Activated CD8-positive, alpha-beta memory T cell treated with anti-CD3 and anti-CD28 coated beads for 36 hours (primary cell): ENCODE measurements at regions not wholly inside any gene's neighbourhood (a gene's known extent, or its start where the extent isn't known, plus 50 kb on each side); places are given as distances from the start of the nearest gene placed in this dataset.
"Not testable (repeated sequence)": the region's sequence is repeated elsewhere in the genome, so short reads cannot be mapped to it uniquely, and the experiment has no call there.

Experiments used
- CTCF ChIA-PET: fragments of 350-600 bp; sonication (Branson Sonifier 250); formaldehyde crosslinking; loops from one replicate; lab custom pipeline; 2021; ENCODE audit warnings: antibody characterized with exemption; lab: Charles Lee
- POLR2A ChIA-PET: fragments of 350-600 bp; sonication (Branson Sonifier 250); formaldehyde crosslinking; loops from one replicate; lab custom pipeline; 2021; ENCODE audit warnings: antibody characterized with exemption; lab: Charles Lee

- ChIA-PET POLR2A (no interaction called here), CTCF (no interaction called here)
Observed at GRCh38 chr3:109774108-109774507, 436.8 kb upstream of the DPPA4 start.

GRCh38 chr3:109784285-109784684 is 446.9 kb upstream of the DPPA4 start:
- ChIA-PET POLR2A (no interaction called here), CTCF (no interaction called here)

GRCh38 chr3:109784852-109785631 is 447.7 kb upstream of the DPPA4 start:
- ChIA-PET CTCF (no interaction called here), POLR2A (no interaction called here)

GRCh38 chr3:109803274-109803673 is 465.9 kb upstream of the DPPA4 start:
- ChIA-PET CTCF (no interaction called here), POLR2A (no interaction called here)

- POLR2A ChIA-PET: no interaction called here
- CTCF ChIA-PET: no interaction called here
Observed at GRCh38 chr3:109804697-109805096, 467.4 kb upstream of the DPPA4 start.

- ChIA-PET CTCF (no interaction called here), POLR2A (no interaction called here)
Observed at GRCh38 chr3:109806929-109807328, 469.6 kb upstream of the DPPA4 start.

DNA sequence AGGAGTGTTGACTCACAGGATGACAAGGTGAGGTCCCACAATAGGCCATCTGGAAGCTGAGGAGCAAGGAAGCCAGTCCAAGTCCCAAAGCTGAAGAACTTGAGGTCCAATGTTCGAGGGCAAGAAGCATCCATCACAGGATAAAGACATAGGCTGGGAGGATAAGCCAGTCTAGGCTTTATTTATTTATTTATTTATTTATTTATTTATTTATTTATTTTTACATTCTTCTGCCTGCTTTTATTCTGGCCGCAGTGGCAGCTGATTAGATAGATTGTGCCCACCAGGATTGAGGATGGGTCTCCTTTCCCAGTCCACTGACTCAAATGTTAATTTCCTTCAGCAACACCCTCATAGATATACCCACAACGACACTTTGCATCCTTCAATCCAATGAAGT is 472.2 kb upstream of the DPPA4 start:
- ChIA-PET CTCF (no interaction called here), POLR2A (no interaction called here)

DNA sequence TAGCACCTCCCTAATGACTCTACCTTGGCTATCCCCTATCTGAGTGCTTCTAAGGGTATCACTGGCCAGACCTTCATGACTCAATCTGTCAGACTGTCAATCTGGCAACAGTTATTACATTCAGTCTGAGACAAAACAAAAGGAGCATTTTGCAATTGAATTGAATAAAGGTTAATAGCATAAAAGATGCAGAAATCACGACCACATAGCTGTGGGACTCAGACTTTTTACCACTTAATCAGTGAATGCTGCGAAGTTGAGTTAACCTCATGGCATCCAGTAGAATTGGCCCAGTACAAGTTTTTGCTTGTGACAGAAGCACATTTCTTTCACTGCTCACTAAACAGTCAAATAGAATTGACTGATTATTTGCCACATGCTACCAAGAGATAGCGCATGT is 480.7 kb upstream of the DPPA4 start:
- ChIA-PET CTCF (no interaction called here), POLR2A (no interaction called here)

- POLR2A ChIA-PET: no interaction called here
- CTCF ChIA-PET: no interaction called here
Observed at GRCh38 chr3:109819734-109820133, 482.4 kb upstream of the DPPA4 start.

GRCh38 chr3:109825971-109826810 is 488.8 kb upstream of the DPPA4 start:
- POLR2A ChIA-PET: no interaction called here

GRCh38 chr3:109831403-109831802 is 494.1 kb upstream of the DPPA4 start:
- CTCF ChIA-PET: no interaction called here
- POLR2A ChIA-PET: no interaction called here

More at GRCh38 chr3:109825971-109826810, 488.8 kb upstream of the DPPA4 start:
- CTCF ChIA-PET: no interaction called here

GRCh38 chr3:109835958-109836357 is 498.6 kb upstream of the DPPA4 start:
- CTCF ChIA-PET: no interaction called here
- POLR2A ChIA-PET: no interaction called here

DNA sequence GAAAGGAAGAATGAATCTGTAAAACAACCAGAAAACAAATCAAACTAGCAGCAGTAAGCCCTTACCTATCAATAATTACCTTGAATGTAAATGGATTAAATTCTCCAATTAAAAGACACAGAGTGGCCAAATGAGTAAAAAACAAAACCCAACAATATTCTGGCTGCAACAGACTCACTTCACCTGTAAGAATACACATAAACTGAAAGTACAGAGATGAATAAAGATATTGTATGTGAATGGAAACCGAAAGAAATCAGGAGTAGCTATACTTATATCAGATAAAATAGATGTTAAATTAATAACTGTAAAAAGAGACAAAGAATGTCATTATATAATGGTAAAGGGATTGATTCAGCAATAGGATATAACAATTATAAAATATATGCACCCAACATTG is 514.5 kb upstream of the DPPA4 start:
- CTCF ChIA-PET: no interaction called here
- POLR2A ChIA-PET: no interaction called here

- ChIA-PET CTCF (no interaction called here), POLR2A (no interaction called here)
Observed at GRCh38 chr3:109852283-109852682, 514.9 kb upstream of the DPPA4 start.

DNA sequence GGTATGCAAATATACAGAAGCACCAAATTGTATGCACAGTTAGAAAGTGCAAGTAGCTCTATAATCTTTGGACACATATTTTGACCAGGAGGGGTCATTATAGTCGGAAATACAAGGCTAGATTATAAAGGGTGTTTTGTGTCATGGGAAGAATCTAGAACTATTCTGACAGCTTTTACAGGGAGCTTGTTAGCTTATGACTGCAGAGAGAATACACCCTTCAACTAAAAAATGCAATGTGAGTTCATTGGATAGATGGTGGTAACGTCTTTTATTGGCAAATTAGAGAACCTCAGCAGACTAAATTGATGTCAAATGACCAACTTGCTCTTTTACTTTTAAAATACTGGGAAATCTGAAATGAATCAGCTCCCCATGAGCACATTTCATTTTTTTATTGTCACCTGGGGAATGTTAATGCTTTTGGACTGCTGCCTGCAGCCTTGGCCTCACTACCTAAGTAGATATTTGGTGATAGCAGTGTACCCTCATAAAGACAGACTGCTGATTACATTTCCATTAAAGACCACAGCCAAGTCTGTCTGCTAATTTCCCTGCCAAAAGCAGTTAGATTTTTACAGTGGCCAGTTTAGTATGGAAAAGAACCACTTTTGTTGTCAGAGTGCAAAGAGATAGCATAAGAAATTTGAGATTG is 515.9 kb upstream of the DPPA4 start:
- ChIA-PET POLR2A (no interaction called here), CTCF (no interaction called here)

DNA sequence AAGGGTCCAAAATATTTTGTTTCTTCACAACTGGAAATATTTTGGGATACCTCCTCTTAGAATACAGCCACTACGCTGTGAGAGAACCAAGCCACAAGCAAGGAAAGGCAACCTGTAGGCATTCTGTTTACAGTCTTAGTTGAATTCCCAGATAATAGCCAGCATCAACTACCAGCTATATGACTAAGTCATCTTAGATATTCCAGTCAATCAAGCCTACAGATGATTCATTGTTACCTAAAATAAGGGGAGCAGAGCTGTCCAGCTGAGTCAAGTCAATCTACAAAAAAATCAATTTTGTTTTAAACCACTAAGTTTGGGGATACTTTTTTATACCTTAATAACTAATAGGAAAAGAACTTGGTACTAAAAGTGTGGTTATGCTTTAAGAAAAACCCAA is 526.4 kb upstream of the DPPA4 start:
- POLR2A ChIA-PET: no interaction called here
- CTCF ChIA-PET: no interaction called here

DNA sequence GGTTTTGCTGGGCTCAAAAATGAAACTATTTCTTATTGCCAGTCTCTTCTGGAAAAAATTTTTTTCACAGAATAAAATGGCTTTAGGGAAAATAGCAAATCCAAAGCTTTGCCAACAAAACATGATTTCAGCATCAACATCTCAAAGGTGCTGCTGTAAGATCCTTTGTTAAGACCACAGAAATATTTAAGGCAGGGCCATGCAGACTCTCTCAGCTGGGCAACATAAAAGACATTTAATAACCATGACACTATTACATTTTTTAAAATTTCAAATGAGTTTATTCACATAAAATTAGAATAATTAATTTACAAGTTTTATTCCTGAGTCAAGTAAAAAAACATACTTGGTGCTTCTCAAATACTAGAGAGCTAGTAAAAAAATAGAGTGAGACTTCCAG is 527.1 kb upstream of the DPPA4 start:
- ChIA-PET CTCF (no interaction called here), POLR2A (no interaction called here)

DNA sequence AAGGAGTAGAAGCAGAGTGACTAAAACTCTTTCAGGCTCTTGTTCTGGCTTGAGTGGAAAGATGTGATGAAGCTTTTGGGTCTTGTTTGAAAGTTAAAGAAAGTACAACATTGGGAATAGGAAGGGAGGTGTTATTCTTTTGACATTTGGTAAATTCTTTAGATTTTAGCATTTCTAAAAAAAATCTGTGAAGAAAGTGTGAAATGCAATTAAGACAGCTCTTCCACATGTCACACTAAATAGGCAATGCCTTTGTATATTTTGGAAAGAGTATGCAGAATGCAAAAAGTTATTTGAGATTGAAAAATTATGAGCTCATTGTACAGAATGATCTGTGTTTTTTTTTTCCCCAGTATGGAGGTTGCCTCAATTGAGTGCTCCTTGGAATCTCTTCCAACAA is 532.2 kb upstream of the DPPA4 start:
- ChIA-PET CTCF (no interaction called here), POLR2A (no interaction called here)

DNA sequence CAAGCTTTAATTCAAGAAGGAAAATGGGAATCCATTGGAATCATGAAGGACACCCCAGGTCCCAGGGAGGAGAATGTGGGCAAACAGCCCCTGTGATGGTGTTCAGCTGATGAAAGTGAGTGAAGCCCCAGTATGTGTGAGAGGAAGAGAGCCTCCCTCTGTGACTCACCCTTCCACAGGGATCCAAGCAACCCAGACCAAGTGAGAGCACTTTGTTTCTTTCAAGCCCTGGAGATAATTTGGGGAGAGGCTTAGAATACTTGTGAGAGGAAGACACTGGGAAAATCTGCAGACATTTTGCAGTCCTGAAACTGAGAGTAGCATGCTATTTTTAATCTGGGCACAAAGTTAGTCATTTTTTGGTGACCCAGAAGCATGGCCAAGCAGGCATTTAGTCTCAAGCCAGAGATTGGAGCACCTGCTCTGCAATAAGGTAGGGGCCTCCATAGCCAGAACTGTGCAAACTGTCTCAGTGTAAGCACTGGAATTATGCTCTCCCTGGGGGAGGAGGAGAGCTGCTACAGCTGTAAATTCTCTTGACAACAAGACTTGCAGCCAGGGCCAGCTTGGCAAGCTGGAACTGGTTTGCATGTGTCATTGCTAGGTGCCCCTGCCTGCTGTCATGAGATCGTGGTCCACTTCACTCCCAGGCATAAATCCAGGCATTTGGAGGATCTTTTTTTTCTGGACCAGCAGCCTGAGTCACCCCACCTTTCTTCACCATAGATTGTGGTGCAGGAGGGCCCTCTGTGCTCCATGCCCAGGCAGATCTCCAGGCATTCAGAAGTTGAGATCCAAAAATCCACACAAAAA is 537.8 kb upstream of the DPPA4 start:
- ChIA-PET CTCF (no interaction called here), POLR2A (no interaction called here)

DNA sequence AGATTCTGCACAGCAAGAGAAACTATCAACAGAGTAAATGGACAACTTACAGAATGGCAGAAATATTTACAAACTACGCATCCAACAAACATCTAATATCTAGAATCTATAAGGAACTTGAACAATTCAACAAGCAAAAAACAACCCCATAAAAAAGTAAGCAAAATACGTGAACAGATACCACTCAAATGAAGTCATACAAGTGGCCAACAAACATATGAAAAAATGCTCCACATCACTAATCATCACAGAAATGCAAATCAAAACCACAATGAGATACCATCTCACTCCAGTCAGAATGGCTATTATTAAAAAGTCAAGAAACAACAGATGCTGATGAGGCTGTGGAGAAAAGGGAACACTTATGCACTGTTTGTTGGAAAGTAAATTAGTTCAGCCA is 540.3 kb upstream of the DPPA4 start:
- CTCF ChIA-PET, POLR2A ChIA-PET: not testable (repeated sequence)
